Endothelial cell of umbilical vein (primary cell): ENCODE measurements at regions not wholly inside any gene's neighbourhood (a gene's known extent, or its start where the extent isn't known, plus 50 kb on each side); places are given as distances from the start of the nearest gene placed in this dataset.

Source experiments
- BruUV-seq: library from RNA; stranded (reverse); fragments of 400-500 nt; replicated peaks from 2 replicates; lab custom pipeline; 2021; lab: Mats Ljungman, UMichigan
- CTCF ChIA-PET: fragments of 300-600, 350-600 bp; sonication (Branson Sonifier 250); formaldehyde crosslinking; loops from one replicate; lab custom pipeline; 2021; ENCODE audit warnings: antibody characterized with exemption, inconsistent platforms; lab: Charles Lee
- POLR2A ChIA-PET: fragments of 300-600, 350-600 bp; sonication (Branson Sonifier 250); formaldehyde crosslinking; loops from one replicate; lab custom pipeline; 2021; ENCODE audit warnings: antibody characterized with exemption, inconsistent platforms; lab: Charles Lee
- DNase-seq: peaks from one replicate; pipeline ENCODE4 v3.0.0-alpha.2; 2011; ENCODE audit warnings: low read depth, low spot score
- FAIRE-seq: peaks from 2 replicates; lab custom pipeline; 2011; peaks lifted over from hg19 to GRCh38; lab: Jason Lieb, UNC
- H2AFZ ChIP-seq: 2 replicates; pipeline ENCODE4 v1.6.0; 2012; ENCODE audit warnings: low read depth, low read length, control low read depth, inconsistent platforms
- H3K27ac ChIP-seq: 2 replicates; pipeline ENCODE4 v1.5.1; 2011; ENCODE audit warnings: low read depth, mild to moderate bottlenecking, control low read depth, low read length, moderate library complexity; ENCODE audit not compliant: insufficient read depth
- H3K27me3 ChIP-seq, 2 experiments: 2 replicates each; pipeline versions ENCODE4 v1.6.0 to v1.6.1; 2011; ENCODE audit warnings: low read length in 2 of 2, mixed read lengths in 1 of 2; ENCODE audit not compliant: control insufficient read depth in 2 of 2, insufficient read depth in 2 of 2
- H3K36me3 ChIP-seq, 2 experiments: 2 replicates in 1 of 2; 3 replicates in 1 of 2; pipeline ENCODE4 v1.5.1; 2011; ENCODE audit warnings: low read length in 2 of 2, mild to moderate bottlenecking in 1 of 2, moderate library complexity in 1 of 2; ENCODE audit not compliant: control insufficient read depth in 2 of 2, insufficient read depth in 2 of 2; ENCODE audit errors: extremely low read depth in 1 of 2
- H3K4me1 ChIP-seq: 3 replicates; pipeline ENCODE4 v1.5.1; 2011; ENCODE audit warnings: mild to moderate bottlenecking, low read length; ENCODE audit not compliant: control insufficient read depth, insufficient read depth; ENCODE audit errors: extremely low read depth
- H3K4me2 ChIP-seq: 2 replicates; pipeline ENCODE4 v1.6.1; 2011; ENCODE audit warnings: low read length, control low read depth, mixed read lengths; ENCODE audit not compliant: insufficient read depth
- H3K4me3 ChIP-seq, 3 experiments: fragments of 200-600 bp in 1 of 3; sonication (generic), shearing (Covaris generic) in 1 of 3; replicated peaks in 1 of 3; 2 replicates each; pipeline ENCODE4 v1.5.1; 2011 to 2016; ENCODE audit warnings: control low read depth in 3 of 3, low read length in 3 of 3, mild to moderate bottlenecking in 2 of 3, inconsistent platforms in 1 of 3, low read depth in 1 of 3, moderate library complexity in 1 of 3; ENCODE audit not compliant: insufficient read depth in 1 of 3
- H3K79me2 ChIP-seq: 2 replicates; pipeline ENCODE4 v1.6.0; 2012; ENCODE audit warnings: low read length, inconsistent platforms; ENCODE audit not compliant: control insufficient read depth, insufficient read depth
- H3K9ac ChIP-seq: replicated peaks from 2 replicates; pipeline ENCODE3; 2011; ENCODE audit warnings: low read length, control low read depth; ENCODE audit not compliant: insufficient read depth; ENCODE audit errors: extremely low read depth
- H3K9me1 ChIP-seq: replicated peaks from 3 replicates; pipeline ENCODE4 v1.6.0; 2011; ENCODE audit warnings: mild to moderate bottlenecking, low read length; ENCODE audit not compliant: control insufficient read depth, insufficient read depth; ENCODE audit errors: extremely low read depth
- H3K9me3 ChIP-seq: replicated peaks from 2 replicates; pipeline ENCODE4 v1.5.1; 2012; ENCODE audit warnings: low read length, inconsistent platforms; ENCODE audit not compliant: control insufficient read depth, insufficient read depth
- H4K20me1 ChIP-seq: replicated peaks from 2 replicates; pipeline ENCODE3; 2011; ENCODE audit warnings: mild to moderate bottlenecking, low read length; ENCODE audit not compliant: control insufficient read depth, insufficient read depth; ENCODE audit errors: extremely low read depth
- CTCF ChIP-seq, 2 donors: IDR thresholded peaks; 1 replicate in 1 of 2; 2 replicates in 1 of 2; pipeline ENCODE4 v1.5.1; 2011; ENCODE audit warnings: low read length in 2 of 2, mild to moderate bottlenecking in 2 of 2, moderate library complexity in 2 of 2, control low read depth in 1 of 2, inconsistent platforms in 1 of 2, low read depth in 1 of 2; ENCODE audit not compliant: insufficient read depth in 1 of 2; ENCODE audit errors: extremely low read depth in 1 of 2
- EZH2 ChIP-seq: IDR thresholded peaks from 2 replicates; pipeline ENCODE4 v1.6.1; 2012; ENCODE audit warnings: borderline replicate concordance, low read depth, mild to moderate bottlenecking, moderate library complexity, low read length, inconsistent platforms; ENCODE audit not compliant: severe bottlenecking
- FOS ChIP-seq: IDR thresholded peaks from 2 replicates; pipeline ENCODE4 v1.6.1; 2011; ENCODE audit warnings: mild to moderate bottlenecking, low read length, moderate library complexity, borderline replicate concordance; ENCODE audit not compliant: insufficient read depth
- GATA2 ChIP-seq: IDR thresholded peaks from 2 replicates; pipeline ENCODE4 v1.7.0; 2011; ENCODE audit warnings: low read depth, mild to moderate bottlenecking, moderate library complexity, mixed read lengths, low read length; ENCODE audit not compliant: insufficient read length, insufficient read depth
- JUN ChIP-seq: IDR thresholded peaks from 2 replicates; pipeline ENCODE4 v1.6.1; 2011; ENCODE audit warnings: borderline replicate concordance, low read depth; ENCODE audit not compliant: insufficient read length, insufficient read depth
- MAX ChIP-seq: IDR thresholded peaks from 2 replicates; pipeline ENCODE4 v1.6.1; 2011; ENCODE audit not compliant: insufficient read depth, insufficient read length
- MYC ChIP-seq: IDR thresholded peaks from one replicate; pipeline ENCODE4 v1.6.1; 2011; ENCODE audit warnings: mild to moderate bottlenecking, low read depth, low read length
- POLR2A ChIP-seq: IDR thresholded peaks from 2 replicates; pipeline ENCODE4 v1.6.1; 2012; ENCODE audit warnings: low read depth, mild to moderate bottlenecking, control low read depth, low read length
- POLR2AphosphoS5 ChIP-seq: IDR thresholded peaks from 2 replicates; pipeline ENCODE4 v1.6.1; 2012; ENCODE audit warnings: low read depth, mild to moderate bottlenecking, control low read depth, low read length, moderate library complexity; ENCODE audit not compliant: insufficient read depth
- dilution Hi-C: fragments of 300-500 bp; cut with MboI; formaldehyde crosslinking; loops from one replicate; pipeline ENCODE4 v1.15.0; 2019; ENCODE audit warnings: low sequenced_read_pairs; ENCODE audit not compliant: extremely low pct_ligation_motif_present
- intact Hi-C: fragments of 100-400 bp; cut with micrococcal nuclease; formaldehyde crosslinking; loops from one replicate; pipeline ENCODE4 v1.10.0; 2022

- peaks cover 23% of the 10 kb centered on the region for H3K4me1 ChIP-seq
- H3K9ac ChIP-seq = no peak overlapping the region
- BruUV-seq = no TSS peak
- intact Hi-C loops = no loop called here
- H3K4me3 ChIP-seq = no peak overlapping the region
- no peak overlapping the region for H3K27ac ChIP-seq
- H3K27me3 ChIP-seq = no peaks in the 10 kb centered on the region
- H3K36me3 ChIP-seq = no peaks in the 10 kb centered on the region
- POLR2A ChIA-PET = no interaction called here
- CTCF ChIA-PET = no interaction called here
- H2AFZ ChIP-seq = no peak overlapping the region
- H3K9me3 ChIP-seq = no peaks in the 10 kb centered on the region
- TF ChIP-seq POLR2AphosphoS5 (no peak), EZH2 (no peak), MAX (no peak), CTCF (IDR thresholded peaks at IDR 0.05; ENCODE audit: extremely low read depth in 1 of 2, insufficient read depth in 1 of 2, low read depth in 1 of 2, low read length in 2 of 2) (no peak), POLR2A (no peak), JUN (no peak), GATA2 (no peak), FOS (no peak), MYC (no peak)
- H3K79me2 ChIP-seq = no peaks in the 10 kb centered on the region
- DNase-seq (peak; percentile 4), FAIRE-seq (peak; percentile 8)
- dilution Hi-C loops = no loop called here
- H3K4me2 ChIP-seq = no peak overlapping the region
- H4K20me1 ChIP-seq = no peaks in the 10 kb centered on the region
- H3K9me1 ChIP-seq = no peaks in the 10 kb centered on the region
Measured at GRCh38 chr9:95623640-95624039, 106.9 kb upstream of the PTCH1 start.
